ENCODE measurements at regions not wholly inside any gene's neighbourhood (a gene's known extent, or its start where the extent isn't known, plus 50 kb on each side); places are given as distances from the start of the nearest gene placed in this dataset.

DNA sequence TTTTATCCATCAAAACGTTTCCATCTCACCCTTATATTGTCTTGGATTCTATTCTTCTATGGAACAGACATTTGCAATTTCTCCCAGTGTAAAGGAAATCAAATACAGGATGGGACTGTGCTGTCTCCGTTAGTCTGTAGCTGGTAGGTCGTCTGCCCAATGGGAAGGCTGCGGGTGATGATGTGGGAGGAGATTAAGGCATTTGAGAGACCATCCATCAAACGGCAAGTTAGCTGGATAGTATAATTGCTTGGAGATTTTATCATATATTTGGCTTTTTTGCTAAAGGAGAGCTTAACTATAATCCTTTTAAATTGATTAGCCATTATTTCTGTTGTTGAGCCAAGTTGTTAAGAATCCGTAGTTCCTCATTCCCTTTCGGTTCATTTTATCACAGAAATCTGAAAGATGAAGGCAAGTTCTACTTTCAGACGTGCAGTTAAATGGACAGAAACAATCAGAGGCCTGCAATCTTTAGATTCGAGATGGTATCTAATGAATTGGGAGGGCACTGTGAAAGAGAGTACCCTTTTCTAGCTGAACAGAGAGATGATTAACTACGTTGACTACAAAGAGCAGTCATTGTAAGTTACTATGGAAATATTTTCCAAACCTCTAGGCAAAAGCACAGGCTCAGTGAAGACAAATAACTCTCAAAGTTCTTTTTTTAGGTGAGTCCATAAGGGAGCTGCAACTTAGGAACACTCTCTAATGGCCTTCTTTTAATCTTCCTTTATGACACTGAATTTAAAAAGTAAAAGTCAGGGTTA lies 253.3 kb upstream of the KIAA1217 start:
- no peaks in the 10 kb centered on the region for H3K79me1 ChIP-seq (ENCODE audit: low read depth, low read length)
- no peak overlapping the region for H3K27ac ChIP-seq (replicated peaks; ENCODE audit: low read length)
- no peak for DNase-seq (ENCODE audit: low spot score)
- no peak overlapping the region for H2BK12ac ChIP-seq (ENCODE audit: low read length)
- H3K18ac ChIP-seq (ENCODE audit: low read length), result no peak overlapping the region
- no peaks in the 10 kb centered on the region for H3K36me3 ChIP-seq (replicated peaks in 1 of 2; ENCODE audit: control insufficient read depth in 2 of 2, insufficient read depth in 2 of 2, low read length in 2 of 2)
- H3K27me3 ChIP-seq (ENCODE audit: control insufficient read depth in 3 of 3, insufficient read depth in 3 of 3, low read depth in 1 of 3, low read length in 3 of 3), result no peaks in the 10 kb centered on the region
- H4K91ac ChIP-seq (ENCODE audit: low read depth, low read length, poor library complexity), result no peak overlapping the region
- no peak overlapping the region for H2BK5ac ChIP-seq (ENCODE audit: low read length)
- no peak overlapping the region for H3K4me3 ChIP-seq (ENCODE audit: low read length in 2 of 2)
- H3K14ac ChIP-seq (ENCODE audit: low read length), result no peak overlapping the region
- no peak overlapping the region for H2AFZ ChIP-seq (ENCODE audit: low read length)
- no peak overlapping the region for H3K4me2 ChIP-seq (ENCODE audit: insufficient read depth, low read length, poor library complexity, severe bottlenecking)
- no peak overlapping the region for H2AK5ac ChIP-seq (ENCODE audit: low read depth, low read length)
- no peak overlapping the region for H2BK120ac ChIP-seq (ENCODE audit: low read depth, low read length)
- H3K9ac ChIP-seq (ENCODE audit: low read depth, low read length, poor library complexity), result no peak overlapping the region
- H3K23ac ChIP-seq (ENCODE audit: low read depth, low read length, poor library complexity), result no peak overlapping the region
- no peak overlapping the region for H4K8ac ChIP-seq (ENCODE audit: low read depth, low read length)
- H2BK15ac ChIP-seq (ENCODE audit: low read length), result no peak overlapping the region
- no peaks in the 10 kb centered on the region for H3K4me1 ChIP-seq (ENCODE audit: control insufficient read depth in 2 of 2, insufficient read depth in 1 of 2, low read depth in 1 of 2, low read length in 2 of 2)
- H3K9me3 ChIP-seq (replicated peaks in 1 of 2; ENCODE audit: control insufficient read depth in 2 of 2, insufficient read depth in 1 of 2, low read depth in 1 of 2, low read length in 2 of 2), result no peaks in the 10 kb centered on the region
- H3K4ac ChIP-seq (ENCODE audit: low read length), result no peak overlapping the region
- WGBS, 2 donors (ENCODE audit: extremely low coverage in 2 of 2, insufficient read length in 2 of 2, insufficient replicate concordance in 1 of 2), result no CpG with 5 or more reads among the region's 10 CpGs

DNA sequence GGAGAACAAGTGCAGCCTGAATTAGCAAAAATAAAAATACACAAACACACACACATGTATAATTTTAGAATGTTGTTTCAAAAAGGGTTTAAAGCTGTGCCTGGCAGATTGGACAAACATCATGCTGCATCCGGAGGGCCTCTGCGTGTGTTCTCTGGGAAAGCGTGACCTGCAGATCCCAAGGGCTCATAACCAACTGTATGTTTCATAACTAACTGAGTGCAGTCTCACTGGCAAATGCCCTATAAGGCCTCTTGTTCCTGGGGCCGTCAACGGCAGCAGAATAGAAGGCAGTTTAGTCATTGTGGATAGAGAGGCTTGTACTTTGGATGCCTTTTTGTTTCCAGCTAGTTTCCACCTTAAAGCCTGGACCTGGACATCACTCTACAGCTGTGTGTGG lies 243.8 kb upstream of the KIAA1217 start:
- no peak overlapping the region for H2AK5ac ChIP-seq (ENCODE audit: low read depth, low read length)
- H2BK15ac ChIP-seq (ENCODE audit: low read length), result no peak overlapping the region
- no peak overlapping the region for H3K4me3 ChIP-seq (ENCODE audit: low read length in 2 of 2)
- H2BK12ac ChIP-seq (ENCODE audit: low read length), result no peak overlapping the region
- H3K9me3 ChIP-seq (replicated peaks in 1 of 2; ENCODE audit: control insufficient read depth in 2 of 2, insufficient read depth in 1 of 2, low read depth in 1 of 2, low read length in 2 of 2), result no peaks in the 10 kb centered on the region
- H3K23ac ChIP-seq (ENCODE audit: low read depth, low read length, poor library complexity), result no peak overlapping the region
- no peak overlapping the region for H2BK120ac ChIP-seq (ENCODE audit: low read depth, low read length)
- H3K9ac ChIP-seq (ENCODE audit: low read depth, low read length, poor library complexity), result no peak overlapping the region
- no CpG with 5 or more reads among the region's 5 CpGs for WGBS, 2 donors (ENCODE audit: extremely low coverage in 2 of 2, insufficient read length in 2 of 2, insufficient replicate concordance in 1 of 2)
- H2BK5ac ChIP-seq (ENCODE audit: low read length), result no peak overlapping the region
- H2AFZ ChIP-seq (ENCODE audit: low read length), result no peak overlapping the region
- H3K4me1 ChIP-seq (ENCODE audit: control insufficient read depth in 2 of 2, insufficient read depth in 1 of 2, low read depth in 1 of 2, low read length in 2 of 2), result no peaks in the 10 kb centered on the region
- no peaks in the 10 kb centered on the region for H3K27me3 ChIP-seq (ENCODE audit: control insufficient read depth in 3 of 3, insufficient read depth in 3 of 3, low read depth in 1 of 3, low read length in 3 of 3)
- H3K4ac ChIP-seq (ENCODE audit: low read length), result no peak overlapping the region
- H3K14ac ChIP-seq (ENCODE audit: low read length), result no peak overlapping the region
- H3K4me2 ChIP-seq (ENCODE audit: insufficient read depth, low read length, poor library complexity, severe bottlenecking), result no peak overlapping the region
- no peaks in the 10 kb centered on the region for H3K79me1 ChIP-seq (ENCODE audit: low read depth, low read length)
- no peak overlapping the region for H3K27ac ChIP-seq (replicated peaks; ENCODE audit: low read length)
- H4K8ac ChIP-seq (ENCODE audit: low read depth, low read length), result no peak overlapping the region
- no peak overlapping the region for H3K18ac ChIP-seq (ENCODE audit: low read length)
- no peak overlapping the region for H4K91ac ChIP-seq (ENCODE audit: low read depth, low read length, poor library complexity)
- DNase-seq (ENCODE audit: low spot score), result no peak
- no peaks in the 10 kb centered on the region for H3K36me3 ChIP-seq (replicated peaks in 1 of 2; ENCODE audit: control insufficient read depth in 2 of 2, insufficient read depth in 2 of 2, low read length in 2 of 2)

DNA sequence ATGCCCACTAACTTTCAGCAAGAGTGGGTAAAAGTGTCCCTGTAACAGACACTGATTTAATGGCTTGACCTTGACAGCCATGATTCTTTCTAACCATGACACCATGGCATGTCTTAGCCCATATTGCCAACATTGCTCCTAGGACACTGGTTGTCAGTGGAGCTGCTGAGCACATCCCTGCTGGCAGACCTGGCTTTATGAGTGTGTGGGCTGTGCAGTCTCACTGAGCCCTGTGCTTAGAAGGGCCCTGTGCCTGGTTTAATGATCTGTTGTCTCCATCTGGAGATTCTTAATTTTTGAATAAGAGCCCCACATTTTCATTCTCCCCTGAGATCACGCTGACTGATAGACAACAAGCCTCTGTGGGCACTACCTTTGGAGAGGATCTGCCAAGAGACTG lies 243.1 kb upstream of the KIAA1217 start:
- no peaks in the 10 kb centered on the region for H3K9me3 ChIP-seq (replicated peaks in 1 of 2; ENCODE audit: control insufficient read depth in 2 of 2, insufficient read depth in 1 of 2, low read depth in 1 of 2, low read length in 2 of 2)
- no peak overlapping the region for H2BK5ac ChIP-seq (ENCODE audit: low read length)
- H3K4me1 ChIP-seq (ENCODE audit: control insufficient read depth in 2 of 2, insufficient read depth in 1 of 2, low read depth in 1 of 2, low read length in 2 of 2), result no peaks in the 10 kb centered on the region
- no peak for DNase-seq (ENCODE audit: low spot score)
- WGBS, 2 donors (ENCODE audit: extremely low coverage in 2 of 2, insufficient read length in 2 of 2, insufficient replicate concordance in 1 of 2), result no CpG with 5 or more reads among the region's 1 CpG
- no peak overlapping the region for H3K14ac ChIP-seq (ENCODE audit: low read length)
- no peak overlapping the region for H3K4ac ChIP-seq (ENCODE audit: low read length)
- H2BK120ac ChIP-seq (ENCODE audit: low read depth, low read length), result no peak overlapping the region
- H2BK12ac ChIP-seq (ENCODE audit: low read length), result no peak overlapping the region
- no peaks in the 10 kb centered on the region for H3K79me1 ChIP-seq (ENCODE audit: low read depth, low read length)
- no peak overlapping the region for H2BK15ac ChIP-seq (ENCODE audit: low read length)
- no peak overlapping the region for H3K4me3 ChIP-seq (ENCODE audit: low read length in 2 of 2)
- no peak overlapping the region for H4K8ac ChIP-seq (ENCODE audit: low read depth, low read length)
- H3K27me3 ChIP-seq (ENCODE audit: control insufficient read depth in 3 of 3, insufficient read depth in 3 of 3, low read depth in 1 of 3, low read length in 3 of 3), result no peaks in the 10 kb centered on the region
- no peak overlapping the region for H3K9ac ChIP-seq (ENCODE audit: low read depth, low read length, poor library complexity)
- H3K36me3 ChIP-seq (replicated peaks in 1 of 2; ENCODE audit: control insufficient read depth in 2 of 2, insufficient read depth in 2 of 2, low read length in 2 of 2), result no peaks in the 10 kb centered on the region
- H3K27ac ChIP-seq (replicated peaks; ENCODE audit: low read length), result no peak overlapping the region
- H3K18ac ChIP-seq (ENCODE audit: low read length), result no peak overlapping the region
- no peak overlapping the region for H3K23ac ChIP-seq (ENCODE audit: low read depth, low read length, poor library complexity)
- H4K91ac ChIP-seq (ENCODE audit: low read depth, low read length, poor library complexity), result no peak overlapping the region
- no peak overlapping the region for H2AK5ac ChIP-seq (ENCODE audit: low read depth, low read length)
- H2AFZ ChIP-seq (ENCODE audit: low read length), result no peak overlapping the region
- no peak overlapping the region for H3K4me2 ChIP-seq (ENCODE audit: insufficient read depth, low read length, poor library complexity, severe bottlenecking)

DNA sequence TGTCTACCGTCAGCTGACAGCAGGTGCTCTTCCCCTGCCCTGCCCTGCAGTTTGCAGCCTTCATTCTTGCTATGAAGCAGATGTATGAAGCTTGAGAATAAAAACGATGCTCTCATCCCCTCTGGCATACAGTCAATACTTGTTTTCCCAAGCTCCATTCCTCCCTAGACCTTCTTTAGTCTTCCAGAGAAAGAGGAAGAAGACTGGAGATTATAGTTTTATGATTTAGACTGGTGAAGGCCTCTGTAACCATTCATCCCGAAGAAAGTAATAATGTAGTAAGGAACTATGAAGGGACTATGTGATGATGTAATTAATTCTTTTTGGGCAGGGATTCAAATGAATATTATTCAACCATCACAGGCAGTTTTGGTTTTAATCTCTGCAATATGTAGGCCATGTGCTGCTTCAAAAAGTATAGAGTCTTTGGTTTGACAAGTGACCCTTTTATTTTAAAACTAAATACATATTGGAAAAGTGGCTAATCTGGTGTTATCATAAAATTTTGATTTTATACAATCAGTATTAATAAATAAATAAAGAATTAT lies 242.4 kb upstream of the KIAA1217 start:
- H2BK12ac ChIP-seq (ENCODE audit: low read length), result no peak overlapping the region
- H3K36me3 ChIP-seq (replicated peaks in 1 of 2; ENCODE audit: control insufficient read depth in 2 of 2, insufficient read depth in 2 of 2, low read length in 2 of 2), result no peaks in the 10 kb centered on the region
- H2BK5ac ChIP-seq (ENCODE audit: low read length), result no peak overlapping the region
- no peak overlapping the region for H2BK15ac ChIP-seq (ENCODE audit: low read length)
- no peak overlapping the region for H2AFZ ChIP-seq (ENCODE audit: low read length)
- no peaks in the 10 kb centered on the region for H3K27me3 ChIP-seq (ENCODE audit: control insufficient read depth in 3 of 3, insufficient read depth in 3 of 3, low read depth in 1 of 3, low read length in 3 of 3)
- H3K79me1 ChIP-seq (ENCODE audit: low read depth, low read length), result no peaks in the 10 kb centered on the region
- H3K27ac ChIP-seq (replicated peaks; ENCODE audit: low read length), result no peak overlapping the region
- no peaks in the 10 kb centered on the region for H3K4me1 ChIP-seq (ENCODE audit: control insufficient read depth in 2 of 2, insufficient read depth in 1 of 2, low read depth in 1 of 2, low read length in 2 of 2)
- H3K9me3 ChIP-seq (replicated peaks in 1 of 2; ENCODE audit: control insufficient read depth in 2 of 2, insufficient read depth in 1 of 2, low read depth in 1 of 2, low read length in 2 of 2), result no peaks in the 10 kb centered on the region
- H3K9ac ChIP-seq (ENCODE audit: low read depth, low read length, poor library complexity), result no peak overlapping the region
- no peak for DNase-seq (ENCODE audit: low spot score)
- no peak overlapping the region for H3K4me3 ChIP-seq (ENCODE audit: low read length in 2 of 2)
- no peak overlapping the region for H3K14ac ChIP-seq (ENCODE audit: low read length)
- H3K4ac ChIP-seq (ENCODE audit: low read length), result no peak overlapping the region
- no peak overlapping the region for H2AK5ac ChIP-seq (ENCODE audit: low read depth, low read length)
- no peak overlapping the region for H3K18ac ChIP-seq (ENCODE audit: low read length)
- no peak overlapping the region for H2BK120ac ChIP-seq (ENCODE audit: low read depth, low read length)
- H4K8ac ChIP-seq (ENCODE audit: low read depth, low read length), result no peak overlapping the region
- no CpG with 5 or more reads among the region's 3 CpGs for WGBS, 2 donors (ENCODE audit: extremely low coverage in 2 of 2, insufficient read length in 2 of 2, insufficient replicate concordance in 1 of 2)
- H3K23ac ChIP-seq (ENCODE audit: low read depth, low read length, poor library complexity), result no peak overlapping the region
- H3K4me2 ChIP-seq (ENCODE audit: insufficient read depth, low read length, poor library complexity, severe bottlenecking), result no peak overlapping the region
- no peak overlapping the region for H4K91ac ChIP-seq (ENCODE audit: low read depth, low read length, poor library complexity)
